ENCODE measurements at regions not wholly inside any gene's neighbourhood (a gene's known extent, or its start where the extent isn't known, plus 50 kb on each side); places are given as distances from the start of the nearest gene placed in this dataset.

DNA sequence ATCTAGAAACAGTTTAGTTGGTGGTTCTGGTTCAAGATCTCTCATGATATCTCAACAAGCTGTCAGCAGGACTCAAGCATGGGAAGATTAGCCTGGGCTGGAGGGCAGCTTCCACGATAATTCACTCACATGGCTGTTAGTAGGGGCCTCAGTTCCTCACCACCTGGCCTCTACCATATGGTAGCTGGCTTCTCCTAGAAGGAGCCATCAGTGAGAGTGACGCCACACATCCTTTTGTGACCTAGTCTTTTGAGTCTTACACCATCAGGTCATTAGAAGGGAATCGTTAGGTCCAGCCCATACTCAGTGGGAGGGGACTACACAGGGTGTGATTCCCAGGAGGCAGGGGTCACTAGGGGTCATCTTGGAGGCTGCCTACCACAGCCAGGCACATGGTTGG lies 239.3 kb upstream of the PLPP4 start:
- no peak overlapping the region for H2AFZ ChIP-seq (ENCODE audit: low read depth)
- H3K4me2 ChIP-seq = no peak overlapping the region
- H3K4me3 ChIP-seq (ENCODE audit: low read depth in 2 of 2, low read length in 1 of 2) = no peak overlapping the region
- WGBS (ENCODE audit: low lambda C conversion rate) = 20% methylated on average over 2 of the region's 3 CpGs
- 0 out of 2 replicates have a peak, but pooled peaks cover 4% of the 10 kb centered on the region for H3K9me3 ChIP-seq
- H3F3A ChIP-seq (replicated peaks; ENCODE audit: insufficient read depth) = no peaks in the 10 kb centered on the region
- no peaks in the 10 kb centered on the region for H3K4me1 ChIP-seq (ENCODE audit: control insufficient read depth in 1 of 2, insufficient read depth in 2 of 2, low read depth in 1 of 2, low read length in 1 of 2)
- TF ChIP-seq RXRA (IDR thresholded peaks at IDR 0.05; ENCODE audit: borderline replicate concordance, low read depth) (no peak), TAF1 (IDR thresholded peaks at IDR 0.05; ENCODE audit: borderline replicate concordance, low read depth, low read length) (no peak), RFX5 (IDR thresholded peaks at IDR 0.05; ENCODE audit: low read length) (no peak), SIN3A (IDR thresholded peaks at IDR 0.05; ENCODE audit: borderline replicate concordance, low read depth, low read length) (no peak), SMC3 (IDR thresholded peaks at IDR 0.05; ENCODE audit: low read depth, low read length) (no peak), FOSL2 (IDR thresholded peaks at IDR 0.05; ENCODE audit: borderline replicate concordance, low read depth) (no peak), MXI1 (IDR thresholded peaks at IDR 0.05; ENCODE audit: low read depth, low read length) (no peak), TEAD4 (IDR thresholded peaks at IDR 0.05; ENCODE audit: borderline replicate concordance, insufficient read depth) (no peak), RCOR1 (IDR thresholded peaks at IDR 0.05; ENCODE audit: low read length) (no peak), NRF1 (IDR thresholded peaks at IDR 0.05; ENCODE audit: low read depth, low read length) (no peak), GABPA (IDR thresholded peaks at IDR 0.05; ENCODE audit: low read depth) (no peak), POLR2AphosphoS5 (IDR thresholded peaks at IDR 0.05; ENCODE audit: low read depth, low read length) (no peak), MEF2A (IDR thresholded peaks at IDR 0.05; ENCODE audit: borderline replicate concordance, low read depth) (no peak)
- TF ChIP-seq, protein P1, sequence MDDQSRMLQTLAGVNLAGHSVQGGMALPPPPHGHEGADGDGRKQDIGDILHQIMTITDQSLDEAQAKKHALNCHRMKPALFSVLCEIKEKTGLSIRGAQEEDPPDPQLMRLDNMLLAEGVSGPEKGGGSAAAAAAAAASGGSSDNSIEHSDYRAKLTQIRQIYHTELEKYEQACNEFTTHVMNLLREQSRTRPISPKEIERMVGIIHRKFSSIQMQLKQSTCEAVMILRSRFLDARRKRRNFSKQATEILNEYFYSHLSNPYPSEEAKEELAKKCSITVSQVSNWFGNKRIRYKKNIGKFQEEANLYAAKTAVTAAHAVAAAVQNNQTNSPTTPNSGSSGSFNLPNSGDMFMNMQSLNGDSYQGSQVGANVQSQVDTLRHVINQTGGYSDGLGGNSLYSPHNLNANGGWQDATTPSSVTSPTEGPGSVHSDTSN (IDR thresholded peaks at IDR 0.05) = no peak
- TF ChIP-seq, protein P2, sequence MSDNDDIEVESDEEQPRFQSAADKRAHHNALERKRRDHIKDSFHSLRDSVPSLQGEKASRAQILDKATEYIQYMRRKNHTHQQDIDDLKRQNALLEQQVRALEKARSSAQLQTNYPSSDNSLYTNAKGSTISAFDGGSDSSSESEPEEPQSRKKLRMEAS (IDR thresholded peaks at IDR 0.05; ENCODE audit: low read depth) = no peak
- TF ChIP-seq, protein P3, sequence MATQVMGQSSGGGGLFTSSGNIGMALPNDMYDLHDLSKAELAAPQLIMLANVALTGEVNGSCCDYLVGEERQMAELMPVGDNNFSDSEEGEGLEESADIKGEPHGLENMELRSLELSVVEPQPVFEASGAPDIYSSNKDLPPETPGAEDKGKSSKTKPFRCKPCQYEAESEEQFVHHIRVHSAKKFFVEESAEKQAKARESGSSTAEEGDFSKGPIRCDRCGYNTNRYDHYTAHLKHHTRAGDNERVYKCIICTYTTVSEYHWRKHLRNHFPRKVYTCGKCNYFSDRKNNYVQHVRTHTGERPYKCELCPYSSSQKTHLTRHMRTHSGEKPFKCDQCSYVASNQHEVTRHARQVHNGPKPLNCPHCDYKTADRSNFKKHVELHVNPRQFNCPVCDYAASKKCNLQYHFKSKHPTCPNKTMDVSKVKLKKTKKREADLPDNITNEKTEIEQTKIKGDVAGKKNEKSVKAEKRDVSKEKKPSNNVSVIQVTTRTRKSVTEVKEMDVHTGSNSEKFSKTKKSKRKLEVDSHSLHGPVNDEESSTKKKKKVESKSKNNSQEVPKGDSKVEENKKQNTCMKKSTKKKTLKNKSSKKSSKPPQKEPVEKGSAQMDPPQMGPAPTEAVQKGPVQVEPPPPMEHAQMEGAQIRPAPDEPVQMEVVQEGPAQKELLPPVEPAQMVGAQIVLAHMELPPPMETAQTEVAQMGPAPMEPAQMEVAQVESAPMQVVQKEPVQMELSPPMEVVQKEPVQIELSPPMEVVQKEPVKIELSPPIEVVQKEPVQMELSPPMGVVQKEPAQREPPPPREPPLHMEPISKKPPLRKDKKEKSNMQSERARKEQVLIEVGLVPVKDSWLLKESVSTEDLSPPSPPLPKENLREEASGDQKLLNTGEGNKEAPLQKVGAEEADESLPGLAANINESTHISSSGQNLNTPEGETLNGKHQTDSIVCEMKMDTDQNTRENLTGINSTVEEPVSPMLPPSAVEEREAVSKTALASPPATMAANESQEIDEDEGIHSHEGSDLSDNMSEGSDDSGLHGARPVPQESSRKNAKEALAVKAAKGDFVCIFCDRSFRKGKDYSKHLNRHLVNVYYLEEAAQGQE (IDR thresholded peaks at IDR 0.05; ENCODE audit: low read depth, low read length) = no peak
- TF ChIP-seq, protein P4, sequence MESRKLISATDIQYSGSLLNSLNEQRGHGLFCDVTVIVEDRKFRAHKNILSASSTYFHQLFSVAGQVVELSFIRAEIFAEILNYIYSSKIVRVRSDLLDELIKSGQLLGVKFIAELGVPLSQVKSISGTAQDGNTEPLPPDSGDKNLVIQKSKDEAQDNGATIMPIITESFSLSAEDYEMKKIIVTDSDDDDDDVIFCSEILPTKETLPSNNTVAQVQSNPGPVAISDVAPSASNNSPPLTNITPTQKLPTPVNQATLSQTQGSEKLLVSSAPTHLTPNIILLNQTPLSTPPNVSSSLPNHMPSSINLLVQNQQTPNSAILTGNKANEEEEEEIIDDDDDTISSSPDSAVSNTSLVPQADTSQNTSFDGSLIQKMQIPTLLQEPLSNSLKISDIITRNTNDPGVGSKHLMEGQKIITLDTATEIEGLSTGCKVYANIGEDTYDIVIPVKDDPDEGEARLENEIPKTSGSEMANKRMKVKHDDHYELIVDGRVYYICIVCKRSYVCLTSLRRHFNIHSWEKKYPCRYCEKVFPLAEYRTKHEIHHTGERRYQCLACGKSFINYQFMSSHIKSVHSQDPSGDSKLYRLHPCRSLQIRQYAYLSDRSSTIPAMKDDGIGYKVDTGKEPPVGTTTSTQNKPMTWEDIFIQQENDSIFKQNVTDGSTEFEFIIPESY (IDR thresholded peaks at IDR 0.05; ENCODE audit: borderline replicate concordance, low read depth) = no peak
- ChIA-PET CTCF (no interaction called here), POLR2A (no interaction called here)
- H3K9me2 ChIP-seq = no peaks in the 10 kb centered on the region
- no peak overlapping the region for H3K27ac ChIP-seq (ENCODE audit: low read depth in 2 of 2, low read length in 1 of 2)
- H3K36me3 ChIP-seq (replicated peaks in 1 of 2; ENCODE audit: control insufficient read depth in 1 of 2, insufficient read depth in 2 of 2, low read length in 1 of 2) = no peaks in the 10 kb centered on the region
- H3K27me3 ChIP-seq (ENCODE audit: insufficient read depth) = no peaks in the 10 kb centered on the region
- no peak overlapping the region for H3K9ac ChIP-seq
- no peaks in the 10 kb centered on the region for H4K20me1 ChIP-seq (ENCODE audit: insufficient read depth)
- no peak for DNase-seq
- no peaks in the 10 kb centered on the region for H3K79me2 ChIP-seq (ENCODE audit: insufficient read depth)
